GM23338 (cell line): ENCODE measurements at regions not wholly inside any gene's neighbourhood (a gene's known extent, or its start where the extent isn't known, plus 50 kb on each side); places are given as distances from the start of the nearest gene placed in this dataset.

Experiments
- ATAC-seq: fragments of 200-7000 bp; cut with Tn5 transposase; 3 replicates; pipeline ENCODE4 v1.9.1; 2020
- DNase-seq: peaks from one replicate; pipeline ENCODE4 v3.0.0-alpha.2; 2015; ENCODE audit warnings: low spot score
- H2AFZ ChIP-seq: fragments of 200-600 bp; sonication (generic); 2 replicates; pipeline ENCODE4 v1.8.0; 2016; ENCODE audit warnings: antibody characterized with exemption, mild to moderate bottlenecking, moderate library complexity
- H3F3A ChIP-seq: fragments of 200-600 bp; sonication (generic); replicated peaks from 2 replicates; pipeline ENCODE4 v1.8.0; 2017; ENCODE audit warnings: antibody characterized with exemption, mixed run types, low read depth
- H3K27ac ChIP-seq: fragments of 200-600 bp; sonication (generic); 2 replicates; pipeline ENCODE4 v1.6.1; 2016; ENCODE audit warnings: low read depth
- H3K27me3 ChIP-seq: fragments of 200-600 bp; sonication (generic); 2 replicates; pipeline ENCODE4 v1.8.0; 2016; ENCODE audit warnings: mild to moderate bottlenecking, mixed run types, moderate library complexity; ENCODE audit not compliant: insufficient read depth
- H3K36me3 ChIP-seq: fragments of 200-600 bp; sonication (generic); 2 replicates; pipeline ENCODE4 v1.8.0; 2016; ENCODE audit warnings: mild to moderate bottlenecking; ENCODE audit not compliant: insufficient read depth
- H3K4me1 ChIP-seq: fragments of 200-600 bp; sonication (generic); 2 replicates; pipeline ENCODE4 v1.8.0; 2016; ENCODE audit warnings: mild to moderate bottlenecking, moderate library complexity; ENCODE audit not compliant: insufficient read depth
- H3K4me2 ChIP-seq: fragments of 200-600 bp; sonication (generic); 2 replicates; pipeline ENCODE4 v1.7.1; 2017; ENCODE audit warnings: mixed run types
- H3K4me3 ChIP-seq: fragments of 200-600 bp; sonication (generic); 2 replicates; pipeline ENCODE4 v1.6.1; 2016; ENCODE audit warnings: mixed run types
- H3K79me2 ChIP-seq: fragments of 200-600 bp; sonication (generic); replicated peaks from 2 replicates; pipeline ENCODE4 v1.8.0; 2017; ENCODE audit warnings: mild to moderate bottlenecking; ENCODE audit not compliant: insufficient read depth
- H3K9me2 ChIP-seq: fragments of 200-600 bp; sonication (generic); 2 replicates; pipeline ENCODE4 v1.8.0; 2017; ENCODE audit not compliant: insufficient read depth
- H4K20me1 ChIP-seq: fragments of 200-600 bp; sonication (generic); replicated peaks from 2 replicates; pipeline ENCODE4 v1.8.0; 2017; ENCODE audit warnings: mild to moderate bottlenecking; ENCODE audit not compliant: insufficient read depth
- H3K27ac Mint-ChIP-seq: 2 replicates; pipeline ENCODE4 v1.8.0; 2020; ENCODE audit warnings: inconsistent platforms, mild to moderate bottlenecking, moderate library complexity, mixed read lengths
- H3K27me3 Mint-ChIP-seq: 3 replicates; pipeline ENCODE4 v1.8.0; 2022; ENCODE audit warnings: low read depth, mild to moderate bottlenecking, moderate library complexity, mixed read lengths, inconsistent platforms; ENCODE audit not compliant: insufficient read depth, poor library complexity
- H3K36me3 Mint-ChIP-seq: 3 replicates; pipeline ENCODE4 v1.8.0; 2021; ENCODE audit warnings: low read depth, mild to moderate bottlenecking, inconsistent platforms, moderate library complexity, mixed read lengths
- H3K4me1 Mint-ChIP-seq: 3 replicates; pipeline ENCODE4 v1.8.0; 2020; ENCODE audit warnings: mild to moderate bottlenecking, inconsistent platforms, mixed read lengths
- H3K4me3 Mint-ChIP-seq: 3 replicates; pipeline ENCODE4 v1.8.0; 2021; ENCODE audit warnings: moderate library complexity, mild to moderate bottlenecking, inconsistent platforms, mixed read lengths
- H3K9me3 Mint-ChIP-seq: 3 replicates; pipeline ENCODE4 v1.8.0; 2020; ENCODE audit warnings: moderate library complexity, mild to moderate bottlenecking, inconsistent platforms, mixed read lengths
- JUNB ChIP-seq: IDR thresholded peaks from one replicate; pipeline ENCODE4 v1.6.1; 2016; ENCODE audit warnings: antibody characterized with exemption; ENCODE audit not compliant: unreplicated experiment
- NANOG ChIP-seq: IDR thresholded peaks from 2 replicates; pipeline ENCODE4 v1.6.1; 2016; ENCODE audit warnings: antibody characterized with exemption, borderline replicate concordance
- STAT1 ChIP-seq: IDR thresholded peaks from one replicate; pipeline ENCODE4 v1.6.1; 2016; ENCODE audit warnings: antibody characterized with exemption; ENCODE audit not compliant: unreplicated experiment
- ZNF114 ChIP-seq: fragments of 250-450 bp; sonication (Bioruptor Pico); IDR thresholded peaks from 2 replicates; pipeline ENCODE4 v1.5.0; 2020; ENCODE audit warnings: mild to moderate bottlenecking, moderate library complexity
- TF ChIP-seq, protein P1 (sequence below): fragments of 250-450 bp; sonication (Bioruptor Pico); IDR thresholded peaks from 2 replicates; pipeline ENCODE4 v1.5.0; 2020; ENCODE audit warnings: mild to moderate bottlenecking, moderate library complexity
- TF ChIP-seq, protein P2 (sequence below), 2 experiments: fragments of 200-600 bp in 1 of 2; sonication (generic) in 1 of 2; conservative IDR thresholded peaks; 2 replicates each; pipeline versions ENCODE4 v1.5.1 to v1.6.1; 2016 to 2017; ENCODE audit warnings: antibody characterized with exemption in 2 of 2, low read depth in 2 of 2, mild to moderate bottlenecking in 2 of 2, moderate library complexity in 1 of 2
- TF ChIP-seq, protein P3 (sequence below): IDR thresholded peaks from 2 replicates; pipeline ENCODE4 v1.6.1; 2016; ENCODE audit warnings: antibody characterized with exemption

DNA sequence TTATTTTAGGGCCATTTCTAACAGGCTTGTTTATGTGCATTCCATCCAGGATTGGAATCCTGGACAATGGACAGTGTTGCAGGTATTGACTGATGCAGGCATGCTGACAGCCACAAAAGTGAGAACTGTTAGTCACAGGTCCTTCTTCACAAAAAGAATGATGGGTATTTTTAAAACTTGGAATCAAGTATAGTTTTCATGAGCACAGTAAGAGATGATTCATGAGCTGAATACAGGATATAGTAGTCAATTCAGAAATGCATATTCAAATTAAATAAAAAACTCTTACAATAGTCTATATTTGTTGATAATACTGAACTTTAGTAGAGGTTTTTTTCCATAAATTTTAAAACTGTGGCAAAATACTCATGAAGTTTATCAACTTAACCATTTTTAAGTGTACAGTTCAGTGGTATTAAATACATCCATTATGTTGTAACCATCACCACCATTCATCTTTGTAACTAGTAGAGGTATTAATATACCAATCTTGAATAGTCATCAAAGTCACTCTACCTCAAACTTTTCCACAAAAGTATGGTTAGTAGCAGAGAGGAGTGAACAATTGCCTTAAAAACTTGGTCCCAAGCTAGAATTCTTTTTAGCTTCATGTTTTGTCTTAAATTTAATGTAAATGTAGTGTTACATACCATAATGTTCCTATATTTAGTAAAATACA is 79.5 kb downstream of the KCNRG start:
- H3K4me1 ChIP-seq = no peaks in the 10 kb centered on the region
- 0 out of 2 replicates have a peak, but pooled peaks cover 10% of the 10 kb centered on the region for H3K79me2 ChIP-seq
- H3K27me3 ChIP-seq = no peaks in the 10 kb centered on the region
- DNase-seq (no peak), ATAC-seq (no peak)
- H3K9me3 Mint-ChIP-seq = peaks cover 13% of the 10 kb centered on the region
- no peaks in the 10 kb centered on the region for H3F3A ChIP-seq
- no peaks in the 10 kb centered on the region for H3K4me1 Mint-ChIP-seq
- no peak overlapping the region for H3K27ac ChIP-seq
- no peak overlapping the region for H3K4me3 Mint-ChIP-seq
- no peaks in the 10 kb centered on the region for H3K36me3 ChIP-seq
- peaks cover 2% of the 10 kb centered on the region for H3K27me3 Mint-ChIP-seq
- H3K4me2 ChIP-seq = no peak overlapping the region
- no peak overlapping the region for H3K27ac Mint-ChIP-seq
- peaks cover 18% of the 10 kb centered on the region for H3K36me3 Mint-ChIP-seq
- H3K9me2 ChIP-seq = no peaks in the 10 kb centered on the region
- no peak overlapping the region for H3K4me3 ChIP-seq
- H4K20me1 ChIP-seq = no peaks in the 10 kb centered on the region; the same call in 1 of the 2 replicates
- H2AFZ ChIP-seq = no peak overlapping the region
- TF ChIP-seq, protein P1, sequence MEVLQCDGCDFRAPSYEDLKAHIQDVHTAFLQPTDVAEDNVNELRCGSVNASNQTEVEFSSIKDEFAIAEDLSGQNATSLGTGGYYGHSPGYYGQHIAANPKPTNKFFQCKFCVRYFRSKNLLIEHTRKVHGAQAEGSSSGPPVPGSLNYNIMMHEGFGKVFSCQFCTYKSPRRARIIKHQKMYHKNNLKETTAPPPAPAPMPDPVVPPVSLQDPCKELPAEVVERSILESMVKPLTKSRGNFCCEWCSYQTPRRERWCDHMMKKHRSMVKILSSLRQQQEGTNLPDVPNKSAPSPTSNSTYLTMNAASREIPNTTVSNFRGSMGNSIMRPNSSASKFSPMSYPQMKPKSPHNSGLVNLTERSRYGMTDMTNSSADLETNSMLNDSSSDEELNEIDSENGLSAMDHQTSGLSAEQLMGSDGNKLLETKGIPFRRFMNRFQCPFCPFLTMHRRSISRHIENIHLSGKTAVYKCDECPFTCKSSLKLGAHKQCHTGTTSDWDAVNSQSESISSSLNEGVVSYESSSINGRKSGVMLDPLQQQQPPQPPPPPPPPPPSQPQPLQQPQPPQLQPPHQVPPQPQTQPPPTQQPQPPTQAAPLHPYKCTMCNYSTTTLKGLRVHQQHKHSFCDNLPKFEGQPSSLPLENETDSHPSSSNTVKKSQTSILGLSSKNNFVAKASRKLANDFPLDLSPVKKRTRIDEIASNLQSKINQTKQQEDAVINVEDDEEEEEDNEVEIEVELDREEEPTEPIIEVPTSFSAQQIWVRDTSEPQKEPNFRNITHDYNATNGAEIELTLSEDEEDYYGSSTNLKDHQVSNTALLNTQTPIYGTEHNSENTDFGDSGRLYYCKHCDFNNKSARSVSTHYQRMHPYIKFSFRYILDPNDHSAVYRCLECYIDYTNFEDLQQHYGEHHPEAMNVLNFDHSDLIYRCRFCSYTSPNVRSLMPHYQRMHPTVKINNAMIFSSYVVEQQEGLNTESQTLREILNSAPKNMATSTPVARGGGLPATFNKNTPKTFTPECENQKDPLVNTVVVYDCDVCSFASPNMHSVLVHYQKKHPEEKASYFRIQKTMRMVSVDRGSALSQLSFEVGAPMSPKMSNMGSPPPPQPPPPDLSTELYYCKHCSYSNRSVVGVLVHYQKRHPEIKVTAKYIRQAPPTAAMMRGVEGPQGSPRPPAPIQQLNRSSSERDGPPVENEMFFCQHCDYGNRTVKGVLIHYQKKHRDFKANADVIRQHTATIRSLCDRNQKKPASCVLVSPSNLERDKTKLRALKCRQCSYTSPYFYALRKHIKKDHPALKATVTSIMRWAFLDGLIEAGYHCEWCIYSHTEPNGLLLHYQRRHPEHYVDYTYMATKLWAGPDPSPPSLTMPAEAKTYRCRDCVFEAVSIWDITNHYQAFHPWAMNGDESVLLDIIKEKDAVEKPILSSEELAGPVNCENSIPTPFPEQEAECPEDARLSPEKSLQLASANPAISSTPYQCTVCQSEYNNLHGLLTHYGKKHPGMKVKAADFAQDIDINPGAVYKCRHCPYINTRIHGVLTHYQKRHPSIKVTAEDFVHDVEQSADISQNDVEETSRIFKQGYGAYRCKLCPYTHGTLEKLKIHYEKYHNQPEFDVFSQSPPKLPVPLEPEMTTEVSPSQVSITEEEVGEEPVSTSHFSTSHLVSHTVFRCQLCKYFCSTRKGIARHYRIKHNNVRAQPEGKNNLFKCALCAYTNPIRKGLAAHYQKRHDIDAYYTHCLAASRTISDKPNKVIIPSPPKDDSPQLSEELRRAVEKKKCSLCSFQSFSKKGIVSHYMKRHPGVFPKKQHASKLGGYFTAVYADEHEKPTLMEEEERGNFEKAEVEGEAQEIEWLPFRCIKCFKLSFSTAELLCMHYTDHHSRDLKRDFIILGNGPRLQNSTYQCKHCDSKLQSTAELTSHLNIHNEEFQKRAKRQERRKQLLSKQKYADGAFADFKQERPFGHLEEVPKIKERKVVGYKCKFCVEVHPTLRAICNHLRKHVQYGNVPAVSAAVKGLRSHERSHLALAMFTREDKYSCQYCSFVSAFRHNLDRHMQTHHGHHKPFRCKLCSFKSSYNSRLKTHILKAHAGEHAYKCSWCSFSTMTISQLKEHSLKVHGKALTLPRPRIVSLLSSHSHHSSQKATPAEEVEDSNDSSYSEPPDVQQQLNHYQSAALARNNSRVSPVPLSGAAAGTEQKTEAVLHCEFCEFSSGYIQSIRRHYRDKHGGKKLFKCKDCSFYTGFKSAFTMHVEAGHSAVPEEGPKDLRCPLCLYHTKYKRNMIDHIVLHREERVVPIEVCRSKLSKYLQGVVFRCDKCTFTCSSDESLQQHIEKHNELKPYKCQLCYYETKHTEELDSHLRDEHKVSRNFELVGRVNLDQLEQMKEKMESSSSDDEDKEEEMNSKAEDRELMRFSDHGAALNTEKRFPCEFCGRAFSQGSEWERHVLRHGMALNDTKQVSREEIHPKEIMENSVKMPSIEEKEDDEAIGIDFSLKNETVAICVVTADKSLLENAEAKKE = no peak
- TF ChIP-seq STAT1 (no peak), JUNB (no peak), ZNF114 (no peak), NANOG (no peak)
- TF ChIP-seq, protein P2, sequence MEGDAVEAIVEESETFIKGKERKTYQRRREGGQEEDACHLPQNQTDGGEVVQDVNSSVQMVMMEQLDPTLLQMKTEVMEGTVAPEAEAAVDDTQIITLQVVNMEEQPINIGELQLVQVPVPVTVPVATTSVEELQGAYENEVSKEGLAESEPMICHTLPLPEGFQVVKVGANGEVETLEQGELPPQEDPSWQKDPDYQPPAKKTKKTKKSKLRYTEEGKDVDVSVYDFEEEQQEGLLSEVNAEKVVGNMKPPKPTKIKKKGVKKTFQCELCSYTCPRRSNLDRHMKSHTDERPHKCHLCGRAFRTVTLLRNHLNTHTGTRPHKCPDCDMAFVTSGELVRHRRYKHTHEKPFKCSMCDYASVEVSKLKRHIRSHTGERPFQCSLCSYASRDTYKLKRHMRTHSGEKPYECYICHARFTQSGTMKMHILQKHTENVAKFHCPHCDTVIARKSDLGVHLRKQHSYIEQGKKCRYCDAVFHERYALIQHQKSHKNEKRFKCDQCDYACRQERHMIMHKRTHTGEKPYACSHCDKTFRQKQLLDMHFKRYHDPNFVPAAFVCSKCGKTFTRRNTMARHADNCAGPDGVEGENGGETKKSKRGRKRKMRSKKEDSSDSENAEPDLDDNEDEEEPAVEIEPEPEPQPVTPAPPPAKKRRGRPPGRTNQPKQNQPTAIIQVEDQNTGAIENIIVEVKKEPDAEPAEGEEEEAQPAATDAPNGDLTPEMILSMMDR (conservative IDR thresholded peaks at IDR 0.05; ENCODE audit: low read depth in 2 of 2) = no peak
- TF ChIP-seq, protein P3, sequence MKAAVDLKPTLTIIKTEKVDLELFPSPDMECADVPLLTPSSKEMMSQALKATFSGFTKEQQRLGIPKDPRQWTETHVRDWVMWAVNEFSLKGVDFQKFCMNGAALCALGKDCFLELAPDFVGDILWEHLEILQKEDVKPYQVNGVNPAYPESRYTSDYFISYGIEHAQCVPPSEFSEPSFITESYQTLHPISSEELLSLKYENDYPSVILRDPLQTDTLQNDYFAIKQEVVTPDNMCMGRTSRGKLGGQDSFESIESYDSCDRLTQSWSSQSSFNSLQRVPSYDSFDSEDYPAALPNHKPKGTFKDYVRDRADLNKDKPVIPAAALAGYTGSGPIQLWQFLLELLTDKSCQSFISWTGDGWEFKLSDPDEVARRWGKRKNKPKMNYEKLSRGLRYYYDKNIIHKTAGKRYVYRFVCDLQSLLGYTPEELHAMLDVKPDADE = no peak
